ENCODE measurements at regions not wholly inside any gene's neighbourhood (a gene's known extent, or its start where the extent isn't known, plus 50 kb on each side); places are given as distances from the start of the nearest gene placed in this dataset.

DNA sequence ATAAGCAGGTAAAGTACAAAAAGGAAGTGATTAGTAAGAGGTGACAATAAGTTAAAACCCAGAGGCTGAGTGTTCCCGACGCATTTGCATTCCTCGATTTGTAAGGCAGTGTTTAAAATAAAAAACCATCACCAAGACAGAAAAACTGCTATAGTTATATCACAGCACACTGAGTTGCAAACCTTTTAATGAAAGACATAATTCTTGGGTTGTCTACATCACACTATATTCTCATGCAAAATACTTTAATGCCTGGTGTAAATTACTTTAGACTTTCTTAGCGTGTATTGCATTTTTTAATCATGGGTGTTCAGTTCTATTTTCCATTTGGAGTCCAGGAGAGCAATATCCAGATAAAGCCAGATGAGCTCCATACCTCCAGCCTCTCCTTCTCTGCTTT is 458.5 kb downstream of the MTX2 start:
- Histone ChIP-seq H3K27ac (ENCODE audit: low read depth in 1 of 2, low read length in 2 of 2) (no peak overlapping the region), H3K9ac (ENCODE audit: low read depth in 1 of 2, low read length in 2 of 2) (no peak overlapping the region), H3K9me3 (ENCODE audit: control insufficient read depth in 4 of 4, low read length in 3 of 4) (no peaks in the 10 kb centered on the region), H3K4me1 (ENCODE audit: control insufficient read depth in 4 of 4, insufficient read depth in 4 of 4, low read length in 3 of 4) (peaks cover 0 to 5% (median 0%) of the 10 kb centered on the region in 4 donors), H3K36me3 (ENCODE audit: control insufficient read depth in 4 of 4, insufficient read depth in 3 of 4, low read depth in 1 of 4, low read length in 3 of 4) (no peaks in the 10 kb centered on the region), H3K27me3 (ENCODE audit: control insufficient read depth in 4 of 4, insufficient read depth in 4 of 4, low read length in 3 of 4) (no peaks in the 10 kb centered on the region), H3K4me3 (ENCODE audit: low read depth in 1 of 3, low read length in 3 of 3) (no peak overlapping the region)
- no peak for DNase-seq (ENCODE audit: low spot score)
- WGBS: 95% methylated on average over 4 of the region's 4 CpGs
- no peak for TF ChIP-seq FOXA1 (IDR thresholded peaks at IDR 0.05)
- TF ChIP-seq EGR1 (IDR thresholded peaks at IDR 0.05; ENCODE audit: low read depth in 2 of 2): no peak
- no peak for TF ChIP-seq MAX (IDR thresholded peaks at IDR 0.05)
- TF ChIP-seq, protein P1, sequence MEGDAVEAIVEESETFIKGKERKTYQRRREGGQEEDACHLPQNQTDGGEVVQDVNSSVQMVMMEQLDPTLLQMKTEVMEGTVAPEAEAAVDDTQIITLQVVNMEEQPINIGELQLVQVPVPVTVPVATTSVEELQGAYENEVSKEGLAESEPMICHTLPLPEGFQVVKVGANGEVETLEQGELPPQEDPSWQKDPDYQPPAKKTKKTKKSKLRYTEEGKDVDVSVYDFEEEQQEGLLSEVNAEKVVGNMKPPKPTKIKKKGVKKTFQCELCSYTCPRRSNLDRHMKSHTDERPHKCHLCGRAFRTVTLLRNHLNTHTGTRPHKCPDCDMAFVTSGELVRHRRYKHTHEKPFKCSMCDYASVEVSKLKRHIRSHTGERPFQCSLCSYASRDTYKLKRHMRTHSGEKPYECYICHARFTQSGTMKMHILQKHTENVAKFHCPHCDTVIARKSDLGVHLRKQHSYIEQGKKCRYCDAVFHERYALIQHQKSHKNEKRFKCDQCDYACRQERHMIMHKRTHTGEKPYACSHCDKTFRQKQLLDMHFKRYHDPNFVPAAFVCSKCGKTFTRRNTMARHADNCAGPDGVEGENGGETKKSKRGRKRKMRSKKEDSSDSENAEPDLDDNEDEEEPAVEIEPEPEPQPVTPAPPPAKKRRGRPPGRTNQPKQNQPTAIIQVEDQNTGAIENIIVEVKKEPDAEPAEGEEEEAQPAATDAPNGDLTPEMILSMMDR (IDR thresholded peaks at IDR 0.05; ENCODE audit: low read depth, low read length, missing input control): no peak
- TF ChIP-seq YY1 (IDR thresholded peaks at IDR 0.05): no peak
- TF ChIP-seq GABPA (IDR thresholded peaks at IDR 0.05 in 1 of 2, conservative IDR thresholded peaks at IDR 0.05 in 1 of 2): no peak
- TF ChIP-seq HNF4G (IDR thresholded peaks at IDR 0.05): no peak
- TF ChIP-seq, protein P2, sequence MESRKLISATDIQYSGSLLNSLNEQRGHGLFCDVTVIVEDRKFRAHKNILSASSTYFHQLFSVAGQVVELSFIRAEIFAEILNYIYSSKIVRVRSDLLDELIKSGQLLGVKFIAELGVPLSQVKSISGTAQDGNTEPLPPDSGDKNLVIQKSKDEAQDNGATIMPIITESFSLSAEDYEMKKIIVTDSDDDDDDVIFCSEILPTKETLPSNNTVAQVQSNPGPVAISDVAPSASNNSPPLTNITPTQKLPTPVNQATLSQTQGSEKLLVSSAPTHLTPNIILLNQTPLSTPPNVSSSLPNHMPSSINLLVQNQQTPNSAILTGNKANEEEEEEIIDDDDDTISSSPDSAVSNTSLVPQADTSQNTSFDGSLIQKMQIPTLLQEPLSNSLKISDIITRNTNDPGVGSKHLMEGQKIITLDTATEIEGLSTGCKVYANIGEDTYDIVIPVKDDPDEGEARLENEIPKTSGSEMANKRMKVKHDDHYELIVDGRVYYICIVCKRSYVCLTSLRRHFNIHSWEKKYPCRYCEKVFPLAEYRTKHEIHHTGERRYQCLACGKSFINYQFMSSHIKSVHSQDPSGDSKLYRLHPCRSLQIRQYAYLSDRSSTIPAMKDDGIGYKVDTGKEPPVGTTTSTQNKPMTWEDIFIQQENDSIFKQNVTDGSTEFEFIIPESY (IDR thresholded peaks at IDR 0.05): no peak
- no peak for TF ChIP-seq JUND (IDR thresholded peaks at IDR 0.05)

DNA sequence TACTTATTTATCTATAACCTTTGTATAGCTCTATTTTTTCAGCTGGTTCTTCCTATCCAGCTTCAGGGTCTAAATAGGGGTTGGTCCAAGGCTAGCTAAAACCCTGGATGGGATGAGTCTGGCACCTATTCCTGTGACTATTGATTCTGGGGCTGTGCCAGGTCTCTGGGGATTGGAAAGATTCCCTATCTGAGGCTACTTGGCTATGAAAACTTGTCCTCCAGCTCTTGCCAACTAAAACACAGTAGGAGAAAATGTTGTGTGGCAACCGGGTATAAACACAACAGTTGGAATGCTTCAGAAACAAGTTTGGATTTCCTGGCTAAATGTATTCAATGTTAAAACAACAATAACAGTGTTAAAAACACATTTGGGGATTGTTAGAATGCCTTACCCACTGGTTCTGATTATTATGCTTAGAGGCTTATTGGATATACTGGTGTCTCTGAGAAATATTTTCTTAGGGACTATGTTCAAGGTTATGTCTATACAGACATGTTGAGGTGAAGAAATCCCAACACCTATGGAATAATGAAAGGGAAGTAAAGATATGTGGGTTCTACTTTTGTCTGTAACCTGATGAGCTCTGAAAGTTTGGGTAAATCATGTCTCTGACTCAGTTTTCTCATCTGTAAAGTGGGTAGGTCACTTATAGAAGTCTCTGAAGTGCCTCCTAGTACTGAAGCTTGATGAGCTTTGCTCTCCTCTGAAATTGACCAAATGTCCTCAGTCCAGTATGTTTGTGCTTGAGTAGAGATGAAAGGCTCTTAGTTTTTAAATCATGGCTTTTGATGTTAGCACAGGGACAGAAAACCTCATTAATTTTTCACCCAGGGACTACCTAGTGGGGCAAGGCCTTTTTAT is 460.7 kb downstream of the MTX2 start:
- peaks cover 0 to 3% (median 0%) of the 10 kb centered on the region in 4 donors for H3K9me3 ChIP-seq (ENCODE audit: control insufficient read depth in 4 of 4, low read length in 3 of 4)
- no peaks in the 10 kb centered on the region for H3K27me3 ChIP-seq (ENCODE audit: control insufficient read depth in 4 of 4, insufficient read depth in 4 of 4, low read length in 3 of 4)
- H3K4me1 ChIP-seq (ENCODE audit: control insufficient read depth in 4 of 4, insufficient read depth in 4 of 4, low read length in 3 of 4): peaks cover 0 to 5% (median 0%) of the 10 kb centered on the region in 4 donors
- H3K27ac ChIP-seq (ENCODE audit: low read depth in 1 of 2, low read length in 2 of 2): peak overlapping the region; percentile 35 to 36
- H3K9ac ChIP-seq (ENCODE audit: low read depth in 1 of 2, low read length in 2 of 2): no peak overlapping the region
- no peaks in the 10 kb centered on the region for H3K36me3 ChIP-seq (ENCODE audit: control insufficient read depth in 4 of 4, insufficient read depth in 3 of 4, low read depth in 1 of 4, low read length in 3 of 4)
- DNase-seq (ENCODE audit: low spot score): no peak
- no peak overlapping the region for H3K4me3 ChIP-seq (ENCODE audit: low read depth in 1 of 3, low read length in 3 of 3)
- 26% methylated on average over 1 of the region's 1 CpG for WGBS
- TF ChIP-seq ATF3 (IDR thresholded peaks at IDR 0.05) (no peak), YY1 (IDR thresholded peaks at IDR 0.05) (peak; percentile 23), TAF1 (conservative IDR thresholded peaks at IDR 0.05) (no peak), FOXA2 (IDR thresholded peaks at IDR 0.05) (peak; percentile 52), HNF4A (conservative IDR thresholded peaks at IDR 0.05) (peak; percentile 59 to 70), MAX (IDR thresholded peaks at IDR 0.05) (no peak), JUND (IDR thresholded peaks at IDR 0.05) (peak; percentile 34 to 64), SP1 (IDR thresholded peaks at IDR 0.05) (peak; percentile 55), FOXA1 (IDR thresholded peaks at IDR 0.05) (no peak), EGR1 (IDR thresholded peaks at IDR 0.05; ENCODE audit: low read depth in 2 of 2) (peak in 1 of 2 donors; percentile 15), RAD21 (IDR thresholded peaks at IDR 0.05) (peak in 1 of 2 donors; percentile 26), RXRA (IDR thresholded peaks at IDR 0.05) (peak; percentile 35 to 65)
- TF ChIP-seq, protein P3, sequence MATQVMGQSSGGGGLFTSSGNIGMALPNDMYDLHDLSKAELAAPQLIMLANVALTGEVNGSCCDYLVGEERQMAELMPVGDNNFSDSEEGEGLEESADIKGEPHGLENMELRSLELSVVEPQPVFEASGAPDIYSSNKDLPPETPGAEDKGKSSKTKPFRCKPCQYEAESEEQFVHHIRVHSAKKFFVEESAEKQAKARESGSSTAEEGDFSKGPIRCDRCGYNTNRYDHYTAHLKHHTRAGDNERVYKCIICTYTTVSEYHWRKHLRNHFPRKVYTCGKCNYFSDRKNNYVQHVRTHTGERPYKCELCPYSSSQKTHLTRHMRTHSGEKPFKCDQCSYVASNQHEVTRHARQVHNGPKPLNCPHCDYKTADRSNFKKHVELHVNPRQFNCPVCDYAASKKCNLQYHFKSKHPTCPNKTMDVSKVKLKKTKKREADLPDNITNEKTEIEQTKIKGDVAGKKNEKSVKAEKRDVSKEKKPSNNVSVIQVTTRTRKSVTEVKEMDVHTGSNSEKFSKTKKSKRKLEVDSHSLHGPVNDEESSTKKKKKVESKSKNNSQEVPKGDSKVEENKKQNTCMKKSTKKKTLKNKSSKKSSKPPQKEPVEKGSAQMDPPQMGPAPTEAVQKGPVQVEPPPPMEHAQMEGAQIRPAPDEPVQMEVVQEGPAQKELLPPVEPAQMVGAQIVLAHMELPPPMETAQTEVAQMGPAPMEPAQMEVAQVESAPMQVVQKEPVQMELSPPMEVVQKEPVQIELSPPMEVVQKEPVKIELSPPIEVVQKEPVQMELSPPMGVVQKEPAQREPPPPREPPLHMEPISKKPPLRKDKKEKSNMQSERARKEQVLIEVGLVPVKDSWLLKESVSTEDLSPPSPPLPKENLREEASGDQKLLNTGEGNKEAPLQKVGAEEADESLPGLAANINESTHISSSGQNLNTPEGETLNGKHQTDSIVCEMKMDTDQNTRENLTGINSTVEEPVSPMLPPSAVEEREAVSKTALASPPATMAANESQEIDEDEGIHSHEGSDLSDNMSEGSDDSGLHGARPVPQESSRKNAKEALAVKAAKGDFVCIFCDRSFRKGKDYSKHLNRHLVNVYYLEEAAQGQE (IDR thresholded peaks at IDR 0.05): peak; percentile 48
- TF ChIP-seq, protein P2 (IDR thresholded peaks at IDR 0.05): peak; percentile 58
- TF ChIP-seq, protein P1 (IDR thresholded peaks at IDR 0.05; ENCODE audit: low read depth, low read length, missing input control): no peak
